ENCODE measurements at regions not wholly inside any gene's neighbourhood (a gene's known extent, or its start where the extent isn't known, plus 50 kb on each side); places are given as distances from the start of the nearest gene placed in this dataset.

DNA sequence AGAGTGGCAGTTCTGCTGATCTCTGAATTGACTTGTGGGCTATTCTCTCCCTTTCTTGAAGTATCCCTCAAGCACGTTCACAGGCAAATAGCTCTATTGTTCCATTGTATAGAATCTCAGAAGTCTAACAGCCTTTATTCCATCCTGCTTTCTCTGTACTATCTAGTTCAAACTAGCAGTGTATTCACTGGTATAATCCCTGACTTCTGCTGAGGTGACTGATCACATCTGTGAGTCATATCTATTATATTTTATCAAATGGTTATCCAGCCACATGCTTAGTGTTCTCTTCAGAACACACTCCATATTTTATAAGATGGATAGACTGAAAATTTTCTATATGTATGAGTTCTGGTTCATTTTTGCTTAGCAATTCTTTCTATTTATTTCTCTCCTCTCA is 866.1 kb downstream of the C12orf50 start:
- DNase-seq, result no peak
- Histone ChIP-seq H3K36me3 (ENCODE audit: control insufficient read depth in 4 of 4, insufficient read depth in 4 of 4, low read length in 3 of 4) (no peaks in the 10 kb centered on the region), H3K9me3 (ENCODE audit: control extremely low read depth in 1 of 5, control insufficient read depth in 4 of 5, insufficient read depth in 2 of 5, low read depth in 1 of 5, low read length in 4 of 5) (peaks cover 0 to 6% (median 4%) of the 10 kb centered on the region in 5 experiments), H3K4me3 (ENCODE audit: control insufficient read depth in 1 of 7, extremely low read depth in 1 of 7, insufficient read depth in 4 of 7, low read depth in 2 of 7, low read length in 6 of 7) (no peak overlapping the region), H3K27ac (ENCODE audit: insufficient read depth in 1 of 2, low read depth in 1 of 2, low read length in 2 of 2, poor library complexity in 1 of 2, severe bottlenecking in 2 of 2) (no peak overlapping the region), H3K4me1 (ENCODE audit: control extremely low read depth in 1 of 4, control insufficient read depth in 4 of 4, insufficient read depth in 4 of 4, low read length in 3 of 4) (no peaks in the 10 kb centered on the region), H3K27me3 (replicated peaks in 2 of 5; ENCODE audit: control insufficient read depth in 4 of 5, insufficient read depth in 5 of 5, low read length in 4 of 5) (no peaks in the 10 kb centered on the region)
- WGBS (ENCODE audit: insufficient coverage), result 80% methylated on average over 1 of the region's 1 CpG
- ChIA-PET POLR2A (no interaction called here), CTCF (no interaction called here)

DNA sequence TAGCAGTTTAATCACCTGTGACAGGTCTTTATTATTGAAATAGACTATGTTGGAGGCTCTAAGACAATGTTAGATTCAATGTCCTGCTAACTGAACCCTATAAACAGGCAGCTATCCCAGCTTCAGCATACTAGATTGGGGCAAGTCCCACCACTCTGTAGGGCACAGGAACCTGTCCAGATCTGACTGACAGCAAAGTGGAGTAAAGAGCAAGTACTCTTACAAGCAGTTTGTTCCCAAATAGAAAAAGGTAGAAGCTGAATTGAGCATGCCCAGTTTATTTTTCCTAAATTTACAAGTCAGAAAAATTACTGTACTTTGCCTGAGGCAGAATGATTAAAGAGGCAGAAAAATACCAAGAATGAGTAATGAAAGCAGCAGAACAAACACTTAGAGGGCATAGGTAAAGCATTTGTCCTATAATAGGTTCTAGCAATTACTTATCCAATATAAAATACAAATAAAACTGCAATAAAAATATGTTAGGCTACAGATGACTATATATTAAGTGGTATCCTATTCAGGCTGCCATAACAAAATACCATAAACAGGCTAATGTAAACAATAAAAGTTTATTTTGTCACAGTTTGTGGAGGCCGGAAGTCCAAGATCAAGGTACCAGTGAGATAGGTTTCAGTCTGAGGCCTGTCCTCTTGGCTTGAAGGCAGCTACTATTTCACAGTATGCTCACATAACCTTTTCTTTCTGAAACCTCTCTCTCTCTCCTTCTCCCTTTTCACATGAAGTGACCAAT is 868.2 kb downstream of the C12orf50 start:
- POLR2A ChIA-PET, result no interaction called here
- H3K27me3 ChIP-seq (replicated peaks in 2 of 5; ENCODE audit: control insufficient read depth in 4 of 5, insufficient read depth in 5 of 5, low read length in 4 of 5), result no peaks in the 10 kb centered on the region
- peaks cover 0 to 6% (median 4%) of the 10 kb centered on the region in 5 experiments for H3K9me3 ChIP-seq (ENCODE audit: control extremely low read depth in 1 of 5, control insufficient read depth in 4 of 5, insufficient read depth in 2 of 5, low read depth in 1 of 5, low read length in 4 of 5)
- 75% methylated on average over 1 of the region's 1 CpG for WGBS (ENCODE audit: insufficient coverage)
- no peaks in the 10 kb centered on the region for H3K4me1 ChIP-seq (ENCODE audit: control extremely low read depth in 1 of 4, control insufficient read depth in 4 of 4, insufficient read depth in 4 of 4, low read length in 3 of 4)
- no peaks in the 10 kb centered on the region for H3K36me3 ChIP-seq (ENCODE audit: control insufficient read depth in 4 of 4, insufficient read depth in 4 of 4, low read length in 3 of 4)
- H3K4me3 ChIP-seq (ENCODE audit: control insufficient read depth in 1 of 7, extremely low read depth in 1 of 7, insufficient read depth in 4 of 7, low read depth in 2 of 7, low read length in 6 of 7), result no peak overlapping the region
- no peak overlapping the region for H3K27ac ChIP-seq (ENCODE audit: insufficient read depth in 1 of 2, low read depth in 1 of 2, low read length in 2 of 2, poor library complexity in 1 of 2, severe bottlenecking in 2 of 2)
- CTCF ChIA-PET, result no interaction called here
- DNase-seq, result no peak

DNA sequence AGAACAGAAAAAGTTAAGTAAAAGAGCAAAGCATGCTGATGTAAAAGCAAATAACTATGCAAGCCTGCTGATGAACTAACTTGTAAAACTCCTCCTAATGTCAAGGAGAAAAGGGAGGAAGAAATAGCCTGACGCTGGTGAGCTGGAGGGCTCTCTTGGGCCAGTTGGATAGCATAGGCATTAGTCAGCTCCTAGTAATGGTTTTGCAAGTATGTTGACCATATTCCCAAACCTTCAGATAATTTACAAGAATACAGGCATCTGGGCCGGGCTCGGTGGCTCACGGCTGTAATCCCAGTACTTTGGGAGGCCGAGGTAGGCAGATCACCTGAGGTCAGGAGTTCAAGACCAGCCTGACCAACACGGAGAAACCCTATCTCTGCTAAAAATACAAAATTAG is 871.4 kb downstream of the C12orf50 start:
- Histone ChIP-seq H3K4me3 (ENCODE audit: control insufficient read depth in 1 of 7, extremely low read depth in 1 of 7, insufficient read depth in 4 of 7, low read depth in 2 of 7, low read length in 6 of 7) (no peak overlapping the region), H3K27me3 (replicated peaks in 2 of 5; ENCODE audit: control insufficient read depth in 4 of 5, insufficient read depth in 5 of 5, low read length in 4 of 5) (no peaks in the 10 kb centered on the region), H3K27ac (ENCODE audit: insufficient read depth in 1 of 2, low read depth in 1 of 2, low read length in 2 of 2, poor library complexity in 1 of 2, severe bottlenecking in 2 of 2) (no peak overlapping the region), H3K36me3 (ENCODE audit: control insufficient read depth in 4 of 4, insufficient read depth in 4 of 4, low read length in 3 of 4) (no peaks in the 10 kb centered on the region), H3K9me3 (ENCODE audit: control extremely low read depth in 1 of 5, control insufficient read depth in 4 of 5, insufficient read depth in 2 of 5, low read depth in 1 of 5, low read length in 4 of 5) (no peaks in the 10 kb centered on the region), H3K4me1 (ENCODE audit: control extremely low read depth in 1 of 4, control insufficient read depth in 4 of 4, insufficient read depth in 4 of 4, low read length in 3 of 4) (no peaks in the 10 kb centered on the region)
- no peak for DNase-seq
- ChIA-PET POLR2A (no interaction called here), CTCF (no interaction called here)
- 97% methylated on average over 4 of the region's 6 CpGs for WGBS (ENCODE audit: insufficient coverage)

- no peak overlapping the region for H3K27ac ChIP-seq (ENCODE audit: insufficient read depth in 1 of 2, low read depth in 1 of 2, low read length in 2 of 2, poor library complexity in 1 of 2, severe bottlenecking in 2 of 2)
- WGBS (ENCODE audit: insufficient coverage), result no CpG with 5 or more reads among the region's 2 CpGs
Measured at GRCh38 chr12:87155621-87156020, 873.6 kb downstream of the C12orf50 start.

GRCh38 chr12:87152841-87153528 is 876.2 kb downstream of the C12orf50 start:
- 75% methylated on average over 1 of the region's 1 CpG for WGBS (ENCODE audit: insufficient coverage)
- CTCF ChIA-PET, result no interaction called here

More at GRCh38 chr12:87155621-87156020, 873.6 kb downstream of the C12orf50 start:
- Histone ChIP-seq H3K4me3 (ENCODE audit: control insufficient read depth in 1 of 7, extremely low read depth in 1 of 7, insufficient read depth in 4 of 7, low read depth in 2 of 7, low read length in 6 of 7) (no peak overlapping the region), H3K4me1 (ENCODE audit: control extremely low read depth in 1 of 4, control insufficient read depth in 4 of 4, insufficient read depth in 4 of 4, low read length in 3 of 4) (no peaks in the 10 kb centered on the region), H3K27me3 (replicated peaks in 2 of 5; ENCODE audit: control insufficient read depth in 4 of 5, insufficient read depth in 5 of 5, low read length in 4 of 5) (no peaks in the 10 kb centered on the region), H3K36me3 (ENCODE audit: control insufficient read depth in 4 of 4, insufficient read depth in 4 of 4, low read length in 3 of 4) (no peaks in the 10 kb centered on the region), H3K9me3 (ENCODE audit: control extremely low read depth in 1 of 5, control insufficient read depth in 4 of 5, insufficient read depth in 2 of 5, low read depth in 1 of 5, low read length in 4 of 5) (no peaks in the 10 kb centered on the region)
- POLR2A ChIA-PET, result interaction anchor here (0.6 kb wide), 1 partner anchor 15 kb away, joined by 3 read pairs; no protein-coding TSS in a partner anchor
- CTCF ChIA-PET, result no interaction called here
- no peak for DNase-seq

GRCh38 chr12:87152075-87152474 is 877.1 kb downstream of the C12orf50 start:
- no peaks in the 10 kb centered on the region for H3K9me3 ChIP-seq (ENCODE audit: control extremely low read depth in 1 of 5, control insufficient read depth in 4 of 5, insufficient read depth in 2 of 5, low read depth in 1 of 5, low read length in 4 of 5)
- no peaks in the 10 kb centered on the region for H3K4me1 ChIP-seq (ENCODE audit: control extremely low read depth in 1 of 4, control insufficient read depth in 4 of 4, insufficient read depth in 4 of 4, low read length in 3 of 4)
- H3K27ac ChIP-seq (ENCODE audit: insufficient read depth in 1 of 2, low read depth in 1 of 2, low read length in 2 of 2, poor library complexity in 1 of 2, severe bottlenecking in 2 of 2), result no peak overlapping the region
- 100% methylated on average over 1 of the region's 2 CpGs for WGBS (ENCODE audit: insufficient coverage)
- no peaks in the 10 kb centered on the region for H3K27me3 ChIP-seq (replicated peaks in 2 of 5; ENCODE audit: control insufficient read depth in 4 of 5, insufficient read depth in 5 of 5, low read length in 4 of 5)
- ChIA-PET CTCF (no interaction called here), POLR2A (no interaction called here)
- DNase-seq, result no peak
- no peaks in the 10 kb centered on the region for H3K36me3 ChIP-seq (ENCODE audit: control insufficient read depth in 4 of 4, insufficient read depth in 4 of 4, low read length in 3 of 4)
- H3K4me3 ChIP-seq (ENCODE audit: control insufficient read depth in 1 of 7, extremely low read depth in 1 of 7, insufficient read depth in 4 of 7, low read depth in 2 of 7, low read length in 6 of 7), result no peak overlapping the region

More at GRCh38 chr12:87152841-87153528, 876.2 kb downstream of the C12orf50 start:
- Histone ChIP-seq H3K4me1 (ENCODE audit: control extremely low read depth in 1 of 4, control insufficient read depth in 4 of 4, insufficient read depth in 4 of 4, low read length in 3 of 4) (no peaks in the 10 kb centered on the region), H3K27ac (ENCODE audit: insufficient read depth in 1 of 2, low read depth in 1 of 2, low read length in 2 of 2, poor library complexity in 1 of 2, severe bottlenecking in 2 of 2) (no peak overlapping the region), H3K27me3 (replicated peaks in 2 of 5; ENCODE audit: control insufficient read depth in 4 of 5, insufficient read depth in 5 of 5, low read length in 4 of 5) (no peaks in the 10 kb centered on the region), H3K4me3 (ENCODE audit: control insufficient read depth in 1 of 7, extremely low read depth in 1 of 7, insufficient read depth in 4 of 7, low read depth in 2 of 7, low read length in 6 of 7) (no peak overlapping the region), H3K9me3 (ENCODE audit: control extremely low read depth in 1 of 5, control insufficient read depth in 4 of 5, insufficient read depth in 2 of 5, low read depth in 1 of 5, low read length in 4 of 5) (no peaks in the 10 kb centered on the region), H3K36me3 (ENCODE audit: control insufficient read depth in 4 of 4, insufficient read depth in 4 of 4, low read length in 3 of 4) (no peaks in the 10 kb centered on the region)
- DNase-seq, result no peak
- POLR2A ChIA-PET, result interaction anchor here (0.7 kb wide), 1 partner anchor 282 kb away, joined by 8 read pairs; no protein-coding TSS in a partner anchor

GRCh38 chr12:87150969-87151662 is 878.1 kb downstream of the C12orf50 start:
- Histone ChIP-seq H3K4me3 (ENCODE audit: control insufficient read depth in 1 of 7, extremely low read depth in 1 of 7, insufficient read depth in 4 of 7, low read depth in 2 of 7, low read length in 6 of 7) (no peak overlapping the region), H3K9me3 (ENCODE audit: control extremely low read depth in 1 of 5, control insufficient read depth in 4 of 5, insufficient read depth in 2 of 5, low read depth in 1 of 5, low read length in 4 of 5) (no peaks in the 10 kb centered on the region), H3K4me1 (ENCODE audit: control extremely low read depth in 1 of 4, control insufficient read depth in 4 of 4, insufficient read depth in 4 of 4, low read length in 3 of 4) (no peaks in the 10 kb centered on the region), H3K27ac (ENCODE audit: insufficient read depth in 1 of 2, low read depth in 1 of 2, low read length in 2 of 2, poor library complexity in 1 of 2, severe bottlenecking in 2 of 2) (no peak overlapping the region), H3K27me3 (replicated peaks in 2 of 5; ENCODE audit: control insufficient read depth in 4 of 5, insufficient read depth in 5 of 5, low read length in 4 of 5) (no peaks in the 10 kb centered on the region), H3K36me3 (ENCODE audit: control insufficient read depth in 4 of 4, insufficient read depth in 4 of 4, low read length in 3 of 4) (no peaks in the 10 kb centered on the region)
- no peak for DNase-seq
- WGBS (ENCODE audit: insufficient coverage), result 100% methylated on average over 1 of the region's 2 CpGs
- ChIA-PET POLR2A (no interaction called here), CTCF (no interaction called here)

Data from common myeloid progenitor, CD34-positive (primary cell).